ENCODE measurements at regions not wholly inside any gene's neighbourhood (a gene's known extent, or its start where the extent isn't known, plus 50 kb on each side); places are given as distances from the start of the nearest gene placed in this dataset.
A peak's percentile ranks its signal among the peaks of the same experiment; 100 is the strongest.

GRCh38 chr14:61106959-61107641, 126.1 kb downstream of the SLC38A6 start:
- peak; percentile 80 for DNase-seq

DNA sequence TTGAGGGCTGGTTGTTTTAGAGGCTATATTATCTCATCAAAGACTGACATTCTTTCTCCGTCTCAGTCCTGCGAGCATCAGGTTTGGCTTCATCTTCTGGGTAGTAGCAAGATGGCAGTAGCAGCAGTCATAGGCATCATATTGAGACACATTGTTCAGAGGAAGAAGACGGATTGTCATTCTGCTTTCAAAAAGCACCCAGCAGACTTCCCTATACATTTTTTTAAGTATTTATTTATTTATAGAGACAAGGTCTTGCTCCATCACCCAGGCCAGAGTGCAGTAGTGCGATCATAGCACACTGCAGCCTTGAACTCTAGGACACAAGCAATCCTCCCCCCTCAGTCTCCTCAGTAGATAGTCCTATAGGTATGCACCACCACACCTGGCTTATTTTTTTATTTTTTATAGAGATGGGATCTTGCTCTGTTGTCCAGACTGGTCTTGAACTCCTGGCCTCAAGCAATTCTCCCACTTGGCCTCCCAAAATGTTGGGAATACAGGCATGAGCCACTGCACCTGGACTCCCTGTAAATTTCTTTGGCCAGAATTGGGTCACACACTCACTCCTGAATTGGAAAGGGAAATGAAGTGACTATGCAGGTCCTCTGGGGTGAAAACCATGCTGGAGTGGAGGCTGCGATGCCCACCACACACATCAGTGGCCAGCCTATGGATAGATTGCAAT, 125.4 kb downstream of the SLC38A6 start:
- DNase-seq: no peak

DNA sequence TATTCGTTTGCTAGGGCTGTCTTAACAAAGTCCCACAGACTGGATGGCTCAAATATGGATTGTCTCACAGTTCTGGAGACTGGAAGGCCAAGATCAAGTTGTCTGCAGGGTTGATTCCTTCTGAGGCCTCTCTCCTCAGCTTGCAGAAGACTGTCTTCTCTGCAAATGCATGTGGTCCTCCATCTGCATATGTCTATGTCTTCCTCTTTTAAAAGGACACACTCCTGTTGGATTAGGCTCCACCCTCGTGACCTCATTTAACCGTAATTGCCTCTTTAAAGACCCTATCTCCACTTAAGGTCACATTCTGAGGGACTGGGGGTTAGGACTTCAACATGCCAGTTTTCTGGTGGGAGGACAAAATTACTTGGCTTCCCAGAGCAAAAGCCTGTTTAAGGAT, 123.3 kb downstream of the SLC38A6 start:
- DNase-seq: no peak

DNA sequence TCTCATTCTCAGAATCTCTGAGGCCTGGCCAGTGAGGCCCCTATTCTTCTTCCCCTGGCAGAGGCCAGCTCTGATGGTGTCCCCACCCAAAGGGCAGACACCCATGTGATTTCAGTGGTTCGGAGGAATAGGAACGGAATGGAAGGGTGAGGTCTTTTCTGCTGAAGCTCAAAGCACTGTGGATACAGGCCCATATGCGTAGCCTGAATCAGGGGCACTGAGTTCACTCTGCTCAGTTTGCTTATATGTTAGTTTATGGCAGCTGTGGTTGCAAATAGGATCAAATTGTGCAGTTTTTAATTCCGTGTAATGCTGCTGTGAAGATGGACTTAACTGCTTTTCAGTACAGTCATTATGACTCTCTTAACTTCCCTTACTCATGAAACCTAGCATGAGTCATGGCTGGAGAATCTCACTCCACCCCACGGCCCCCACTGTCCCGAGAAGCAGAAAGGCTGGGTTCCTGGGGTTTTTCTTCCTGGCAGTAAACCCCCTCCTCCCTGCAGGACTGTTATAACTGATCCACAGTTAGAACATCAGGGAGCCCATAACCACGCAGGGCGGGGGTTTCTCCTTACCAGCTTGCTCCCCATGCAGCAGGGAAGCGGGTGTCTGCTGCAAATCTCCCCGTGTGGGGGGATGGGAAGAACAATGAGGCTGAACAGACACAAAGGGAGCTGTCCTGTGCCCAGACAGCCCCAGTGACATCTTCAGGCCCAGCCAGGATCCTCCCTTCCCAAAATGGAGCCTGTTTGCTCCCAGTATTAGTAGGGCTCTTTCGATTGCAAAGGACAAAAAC, 122.7 kb downstream of the SLC38A6 start:
- no peak for DNase-seq

- DNase-seq: no peak
These were observed 121.8 kb downstream of the SLC38A6 start for GRCh38 chr14:61102549-61103466.

Measured in hindlimb muscle (tissue), 1 donor.